A673 (cell line): ENCODE measurements at regions not wholly inside any gene's neighbourhood (a gene's known extent, or its start where the extent isn't known, plus 50 kb on each side); places are given as distances from the start of the nearest gene placed in this dataset.

Experiments
- CTCF ChIP-seq: fragments of 300-800, 200-600 bp; sonication (generic); conservative IDR thresholded peaks from 2 replicates; pipeline ENCODE4 v1.5.1; 2017; ENCODE audit warnings: low read depth, mild to moderate bottlenecking, antibody characterized with exemption, low read length, moderate library complexity, mixed read lengths
- EZH2 ChIP-seq: fragments of 200-600 bp; sonication (generic); IDR thresholded peaks from 2 replicates; pipeline ENCODE4 v1.6.1; 2017; ENCODE audit warnings: borderline replicate concordance, low read depth, mild to moderate bottlenecking, mixed read lengths, antibody characterized with exemption, low read length; ENCODE audit not compliant: poor library complexity, severe bottlenecking

- no peak for TF ChIP-seq CTCF
- no peak for TF ChIP-seq EZH2
Measured at GRCh38 chr1:194347200-194347599, 1160.8 kb upstream of the B3GALT2 start.
